GM12873 (cell line): ENCODE measurements at regions not wholly inside any gene's neighbourhood (a gene's known extent, or its start where the extent isn't known, plus 50 kb on each side); places are given as distances from the start of the nearest gene placed in this dataset.
A peak's percentile ranks its signal among the peaks of the same experiment; 100 is the strongest.

Source experiments
- TF ChIP-seq, protein P1 (sequence below): IDR thresholded peaks from 2 replicates; pipeline ENCODE4 v1.5.1; 2012; ENCODE audit warnings: low read depth, mild to moderate bottlenecking, moderate library complexity, low read length, control low read depth; ENCODE audit not compliant: insufficient read depth; ENCODE audit errors: missing control alignments

DNA sequence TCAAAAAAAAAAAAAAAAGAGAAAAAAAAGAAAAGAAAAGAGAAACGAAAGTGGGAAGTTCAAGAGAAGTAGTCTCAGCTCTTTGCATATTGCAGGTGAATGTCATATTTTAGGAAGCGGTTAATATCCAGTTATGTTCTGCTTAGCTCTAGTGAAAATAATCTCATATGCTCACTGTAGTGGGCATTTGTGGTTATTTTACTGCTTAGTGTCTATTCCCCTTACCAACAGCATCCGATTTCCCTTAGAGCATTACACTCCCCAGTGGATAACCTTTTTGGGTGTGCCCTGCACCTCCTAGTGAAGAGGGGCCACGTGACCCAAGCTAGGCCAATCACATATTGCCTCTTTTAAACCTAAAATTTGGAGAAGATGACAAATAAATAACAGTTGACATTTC lies 111.2 kb upstream of the ZNF827 start:
- TF ChIP-seq, protein P1, sequence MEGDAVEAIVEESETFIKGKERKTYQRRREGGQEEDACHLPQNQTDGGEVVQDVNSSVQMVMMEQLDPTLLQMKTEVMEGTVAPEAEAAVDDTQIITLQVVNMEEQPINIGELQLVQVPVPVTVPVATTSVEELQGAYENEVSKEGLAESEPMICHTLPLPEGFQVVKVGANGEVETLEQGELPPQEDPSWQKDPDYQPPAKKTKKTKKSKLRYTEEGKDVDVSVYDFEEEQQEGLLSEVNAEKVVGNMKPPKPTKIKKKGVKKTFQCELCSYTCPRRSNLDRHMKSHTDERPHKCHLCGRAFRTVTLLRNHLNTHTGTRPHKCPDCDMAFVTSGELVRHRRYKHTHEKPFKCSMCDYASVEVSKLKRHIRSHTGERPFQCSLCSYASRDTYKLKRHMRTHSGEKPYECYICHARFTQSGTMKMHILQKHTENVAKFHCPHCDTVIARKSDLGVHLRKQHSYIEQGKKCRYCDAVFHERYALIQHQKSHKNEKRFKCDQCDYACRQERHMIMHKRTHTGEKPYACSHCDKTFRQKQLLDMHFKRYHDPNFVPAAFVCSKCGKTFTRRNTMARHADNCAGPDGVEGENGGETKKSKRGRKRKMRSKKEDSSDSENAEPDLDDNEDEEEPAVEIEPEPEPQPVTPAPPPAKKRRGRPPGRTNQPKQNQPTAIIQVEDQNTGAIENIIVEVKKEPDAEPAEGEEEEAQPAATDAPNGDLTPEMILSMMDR: no peak

DNA sequence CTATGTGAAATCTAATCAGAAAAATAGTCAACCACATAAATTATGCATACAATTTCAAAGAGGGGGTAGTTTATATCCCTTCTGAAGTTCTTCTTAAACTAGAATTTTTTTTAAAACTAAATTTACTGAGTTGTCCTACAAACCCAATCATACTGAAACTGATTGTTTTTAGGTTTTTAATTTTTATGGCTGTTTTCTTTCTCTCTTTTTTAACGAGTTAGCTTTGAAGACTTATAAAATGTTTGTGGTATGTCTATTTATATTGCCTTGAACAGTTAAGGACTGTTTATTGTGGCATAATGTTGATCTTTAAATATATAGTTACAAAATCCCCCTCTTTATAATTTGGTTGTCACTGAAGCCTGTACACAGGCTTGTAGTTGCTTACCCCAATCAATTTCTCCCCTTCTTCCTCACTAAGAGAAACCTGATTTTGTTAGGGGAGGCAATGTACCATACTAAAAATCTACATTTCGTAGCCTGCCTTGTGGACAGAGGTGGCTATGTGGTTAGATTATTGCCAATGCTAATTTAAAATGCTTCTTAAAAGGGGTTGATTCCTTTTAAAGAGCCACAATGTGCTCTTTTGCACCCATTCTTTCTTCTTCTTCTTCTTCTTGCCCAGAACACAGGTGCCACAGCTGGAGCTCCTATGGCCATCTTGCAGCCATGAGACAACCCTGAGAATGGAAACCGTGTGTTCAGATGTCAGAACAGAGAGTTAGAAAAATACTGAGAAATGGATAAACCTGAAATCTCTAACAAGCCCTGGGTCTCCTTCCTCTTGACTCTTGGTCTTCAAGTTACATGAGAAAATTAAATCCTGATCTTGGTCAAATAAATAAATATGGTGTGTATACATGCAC lies 102.7 kb upstream of the ZNF827 start:
- TF ChIP-seq, protein P1: no peak

DNA sequence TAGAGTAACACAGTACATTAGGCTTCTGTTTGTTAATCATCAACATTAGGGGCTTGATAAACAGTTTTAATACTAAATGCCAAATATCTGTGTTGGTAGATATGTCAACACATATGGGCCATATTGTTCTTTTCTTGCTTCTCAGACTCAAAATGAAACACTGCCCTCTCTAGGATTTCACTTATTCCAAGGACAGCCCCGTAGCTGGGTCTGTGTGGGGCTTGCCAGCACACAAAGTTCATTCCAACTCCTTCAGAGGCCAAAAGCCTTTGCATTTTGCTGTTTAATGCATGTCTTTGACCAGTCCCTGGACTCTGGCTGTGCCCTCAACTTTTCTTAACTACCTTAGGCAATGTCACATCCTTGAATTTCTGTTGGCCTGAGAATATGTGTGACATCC lies 102.0 kb upstream of the ZNF827 start:
- TF ChIP-seq, protein P1: no peak

DNA sequence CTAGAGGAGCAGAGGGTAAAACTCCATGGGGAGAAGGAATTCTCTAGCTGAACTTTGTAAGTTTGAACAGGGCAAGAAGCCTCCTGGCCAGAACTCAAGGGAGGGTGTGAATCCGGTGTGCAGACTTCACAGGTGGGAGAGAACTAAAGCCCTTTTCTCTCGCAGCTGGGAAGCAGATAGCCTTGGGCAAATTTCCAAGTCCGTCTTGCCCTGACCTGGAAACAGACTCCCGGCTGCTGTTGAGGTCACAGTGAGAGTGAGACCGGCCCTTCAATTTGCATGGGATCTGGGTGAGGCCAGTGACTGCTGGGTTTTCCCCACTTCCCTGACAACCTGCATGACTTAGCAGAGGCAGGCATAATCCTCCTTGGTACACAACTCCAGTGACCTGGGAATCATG lies 94.5 kb upstream of the ZNF827 start:
- TF ChIP-seq, protein P1: no peak

DNA sequence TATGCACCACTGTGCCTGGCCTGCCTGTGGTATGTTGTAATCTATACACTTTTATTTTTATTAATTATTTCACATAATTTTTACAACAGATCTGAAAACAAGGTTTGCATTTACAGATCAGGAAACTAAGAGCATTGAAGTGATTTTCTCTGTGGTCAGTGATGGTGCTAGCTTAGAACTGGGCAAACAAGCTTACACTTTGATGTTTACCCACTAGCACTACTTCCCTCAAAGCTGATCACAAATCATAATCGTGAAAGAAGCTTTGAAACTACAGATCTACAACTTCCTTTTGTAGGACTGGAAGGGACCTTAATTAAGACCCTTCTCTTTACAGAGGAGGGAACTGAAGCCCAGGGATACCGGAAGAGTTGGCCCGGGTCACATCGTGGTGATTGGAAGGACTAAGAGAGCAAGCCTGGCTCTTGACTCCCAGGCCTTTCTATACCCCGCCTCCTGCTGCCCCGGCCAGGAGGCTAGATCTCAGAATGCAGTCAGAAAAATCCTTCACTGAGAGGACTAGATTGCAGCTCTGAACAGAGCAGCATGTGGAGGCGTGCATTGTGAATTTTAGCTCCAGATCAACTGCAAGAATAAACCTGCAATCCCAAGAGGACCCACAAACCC lies 93.7 kb upstream of the ZNF827 start:
- TF ChIP-seq, protein P1: no peak

DNA sequence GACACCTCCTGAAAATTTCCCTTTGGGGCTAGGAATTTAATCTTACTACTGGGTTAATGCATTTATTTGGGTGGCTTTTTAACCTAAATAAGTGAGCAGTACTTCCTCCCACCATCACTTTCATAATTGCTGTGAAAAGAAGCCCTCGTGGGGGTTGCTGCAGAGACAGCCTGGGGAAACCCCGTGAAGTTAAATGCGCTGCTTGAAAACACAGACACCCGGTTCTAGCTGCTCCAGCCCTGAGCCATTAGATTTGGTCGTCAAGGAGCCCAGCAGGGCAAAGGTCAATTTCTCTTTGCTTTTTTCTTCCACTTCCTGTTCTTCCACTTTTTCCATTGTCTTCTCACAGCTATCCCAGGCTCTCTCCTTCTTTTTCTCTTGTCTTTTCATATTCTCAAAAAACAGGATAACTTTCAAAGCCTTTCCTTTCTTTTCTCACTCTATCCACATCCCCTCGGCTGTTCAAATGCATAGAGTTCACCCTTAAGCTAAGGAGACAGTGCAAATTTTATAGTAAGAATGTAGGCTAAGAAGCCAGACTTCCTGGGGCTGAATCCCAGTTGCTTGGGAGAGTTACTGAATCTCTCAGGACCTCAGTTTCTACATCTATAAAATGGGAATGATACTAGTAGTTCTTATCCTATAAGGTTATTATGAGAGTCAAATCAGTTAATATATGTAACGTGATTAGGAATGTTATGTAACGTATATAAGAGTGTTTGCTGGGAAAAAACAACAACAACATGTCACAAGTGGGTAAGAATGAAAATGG lies 91.5 kb upstream of the ZNF827 start:
- TF ChIP-seq, protein P1: no peak

DNA sequence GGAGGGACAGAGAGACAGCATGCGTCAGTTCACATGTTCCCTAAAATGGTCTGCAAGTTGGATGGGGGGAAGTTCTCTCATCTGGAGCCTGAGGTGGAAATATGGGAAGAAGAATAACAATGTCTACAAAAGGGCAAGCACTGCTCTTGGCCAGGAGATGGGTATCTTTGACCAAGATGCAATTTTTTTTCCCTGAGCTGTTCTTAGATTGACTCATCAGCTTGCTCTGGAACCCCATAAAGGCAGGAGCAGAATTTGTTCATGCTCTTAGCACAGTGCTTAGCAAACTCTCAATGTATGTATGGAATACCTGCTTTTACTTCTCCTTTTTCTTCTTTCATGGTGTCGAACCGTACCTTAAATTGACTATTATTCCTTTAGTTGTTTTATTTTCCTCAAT lies 90.5 kb upstream of the ZNF827 start:
- TF ChIP-seq, protein P1: peak; percentile 60
